ENCODE measurements at regions not wholly inside any gene's neighbourhood (a gene's known extent, or its start where the extent isn't known, plus 50 kb on each side); places are given as distances from the start of the nearest gene placed in this dataset.
A peak's percentile ranks its signal among the peaks of the same experiment; 100 is the strongest.

GRCh38 chr11:76276781-76277155 is 70.5 kb upstream of the WNT11 start:
- DNase-seq (ENCODE audit: low read depth) = no peak

GRCh38 chr11:76276046-76276780 is 69.9 kb upstream of the WNT11 start:
- no peak for DNase-seq (ENCODE audit: low read depth)

- no peak for DNase-seq (ENCODE audit: low read depth)
These were observed 69.1 kb upstream of the WNT11 start for GRCh38 chr11:76275446-76275845.

DNA sequence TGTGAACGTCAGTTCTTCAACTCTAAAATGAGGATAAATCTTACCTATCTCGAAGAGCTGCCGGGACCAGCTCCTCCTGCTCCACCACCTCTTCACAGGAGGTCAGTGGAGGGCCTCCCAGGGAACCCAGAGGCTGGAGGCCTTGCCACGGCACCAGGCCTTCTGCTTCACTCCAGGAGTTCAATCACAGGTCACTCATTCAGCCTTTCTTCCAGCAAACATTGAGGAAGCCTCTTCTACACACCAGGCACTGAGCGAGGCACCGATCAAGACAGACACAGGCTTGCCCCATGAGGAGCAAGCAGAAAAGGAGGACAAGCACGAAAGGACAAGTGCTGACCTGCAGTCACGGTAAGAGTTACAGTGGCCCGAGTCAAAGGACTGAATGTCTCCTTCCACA is 64.8 kb upstream of the WNT11 start:
- DNase-seq (ENCODE audit: low read depth) = no peak

DNA sequence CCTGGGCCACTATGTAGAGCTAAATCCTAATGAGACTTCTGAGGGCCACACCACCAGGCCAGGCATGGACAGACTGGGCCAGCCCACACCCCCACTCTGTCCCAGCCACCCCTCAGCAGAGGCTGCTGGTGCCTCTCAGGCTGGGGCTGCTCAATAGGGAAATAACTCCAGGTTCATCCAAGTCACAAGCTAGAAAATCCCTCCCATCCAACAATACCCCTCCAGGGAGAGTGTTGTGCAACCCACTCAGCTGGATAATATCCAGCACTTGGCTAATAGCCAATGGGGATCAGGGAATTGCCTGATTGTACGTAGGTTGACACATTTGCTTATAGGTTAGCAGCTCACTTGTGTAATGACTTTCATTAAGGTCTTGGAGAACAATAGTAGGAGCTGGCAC is 64.1 kb upstream of the WNT11 start:
- DNase-seq (ENCODE audit: low read depth) = no peak

DNA sequence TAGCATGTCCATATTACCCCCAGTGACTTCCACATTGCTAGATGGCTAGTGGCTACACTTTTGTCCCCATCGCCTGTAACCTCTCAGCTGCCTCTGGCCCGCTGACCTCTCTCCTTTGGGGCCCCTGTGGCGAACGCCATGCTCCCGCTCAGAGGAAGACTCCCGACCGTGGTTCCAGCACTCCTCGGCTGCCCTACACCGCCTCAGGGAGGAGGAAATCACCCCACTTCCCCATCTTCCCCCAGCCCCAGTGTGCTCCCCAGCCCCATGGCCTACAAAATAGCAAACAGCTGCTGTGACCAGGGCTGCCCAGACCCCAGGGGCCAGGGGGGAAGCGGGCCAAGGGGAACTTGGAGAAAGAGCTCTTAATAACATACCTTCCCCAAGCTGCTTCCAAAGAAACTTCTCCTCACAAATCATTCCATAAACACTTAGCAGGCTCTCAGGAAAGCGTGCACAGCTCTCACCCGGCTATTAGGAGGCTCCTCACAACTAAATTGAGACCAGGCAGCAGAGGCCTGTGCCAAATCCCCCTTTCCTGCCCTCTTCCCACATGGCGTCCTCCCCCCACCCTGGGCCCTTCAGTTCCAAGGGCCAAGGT is 63.5 kb upstream of the WNT11 start:
- no peak for DNase-seq (ENCODE audit: low read depth)

DNA sequence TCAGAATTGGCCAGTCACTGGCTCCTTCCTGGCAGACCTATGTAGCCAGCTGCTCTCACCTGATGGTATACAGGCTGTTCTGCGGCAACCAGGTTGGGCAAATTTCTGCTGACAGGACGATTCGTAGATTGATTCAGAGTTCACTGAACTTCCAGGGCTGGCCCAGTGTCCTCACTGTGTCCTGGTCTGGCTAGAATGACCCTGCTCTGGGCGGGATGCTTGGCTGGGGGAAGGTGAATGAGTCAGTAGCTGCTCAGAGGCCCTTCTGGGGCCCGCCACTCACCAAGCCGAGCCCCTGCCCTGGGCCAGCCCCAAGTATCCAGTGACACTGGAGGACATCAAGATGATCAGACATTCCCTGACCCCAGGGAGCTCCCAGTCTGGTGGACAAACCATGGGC is 62.9 kb upstream of the WNT11 start:
- DNase-seq (ENCODE audit: low read depth) = no peak

DNA sequence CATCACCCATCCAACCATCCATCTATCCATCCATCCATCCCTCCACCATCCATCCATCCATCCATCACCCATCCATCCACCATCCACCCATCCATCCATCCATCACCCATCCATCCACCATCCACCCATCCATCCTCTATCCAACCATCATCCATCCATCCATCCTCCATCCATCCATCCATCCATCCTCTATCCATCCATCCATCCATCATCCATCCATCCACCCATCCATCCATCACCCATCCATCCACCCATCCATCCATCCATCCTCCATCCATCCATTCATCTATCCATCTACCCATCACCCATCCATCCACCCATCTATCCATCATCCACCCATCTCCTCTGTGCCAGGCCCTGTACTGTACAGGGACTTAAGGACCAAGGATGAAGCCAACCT is 62.2 kb upstream of the WNT11 start:
- DNase-seq (ENCODE audit: low read depth) = no peak

DNA sequence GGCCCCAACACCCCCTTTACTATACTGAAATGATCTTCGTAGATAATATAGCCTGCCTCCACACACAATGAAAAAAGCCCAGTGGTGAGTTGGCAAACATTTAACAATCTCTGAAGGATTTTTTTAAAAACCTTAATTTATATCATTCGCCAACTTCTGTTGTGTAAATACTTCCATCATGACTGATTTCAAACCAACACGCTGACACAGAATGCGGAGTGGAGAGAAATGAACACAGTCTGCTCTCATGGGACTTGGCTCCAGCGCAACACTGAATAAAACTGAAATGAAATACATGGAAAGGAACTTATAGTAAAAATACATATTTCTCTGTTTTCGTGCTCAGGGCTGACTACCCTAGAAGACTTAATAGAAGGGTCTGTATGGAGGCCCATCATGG is 61.3 kb upstream of the WNT11 start:
- DNase-seq (ENCODE audit: low read depth) = no peak

- peak; percentile 88 for DNase-seq (ENCODE audit: low read depth)
These were observed 60.2 kb upstream of the WNT11 start for GRCh38 chr11:76266286-76267100.

DNA sequence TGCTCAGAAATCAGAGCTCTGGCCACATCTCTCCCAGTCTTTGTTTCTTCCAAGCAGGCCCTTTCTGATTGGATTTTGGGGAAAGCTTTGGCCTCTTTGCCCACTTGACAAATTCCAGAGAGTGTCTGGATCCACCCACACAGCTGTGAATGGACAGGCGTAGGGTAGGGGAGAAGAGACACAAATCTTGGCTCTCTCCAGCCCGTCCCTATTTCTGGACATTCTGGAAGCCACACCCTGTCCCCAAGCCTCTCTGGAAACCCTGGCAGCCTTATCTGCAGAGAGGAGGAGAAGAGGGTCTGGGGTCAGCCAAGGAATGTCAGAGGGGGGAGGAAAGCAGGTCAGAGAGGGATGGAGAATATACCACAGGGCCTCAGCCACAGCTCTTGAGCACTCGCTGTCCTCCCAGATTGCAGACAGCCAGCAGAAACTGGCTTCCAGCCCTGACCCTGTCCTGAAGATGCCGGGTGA is 59.5 kb upstream of the WNT11 start:
- DNase-seq (ENCODE audit: low read depth) = no peak

- DNase-seq (ENCODE audit: low read depth) = no peak
These were observed 57.4 kb upstream of the WNT11 start for GRCh38 chr11:76263657-76264056.

DNA sequence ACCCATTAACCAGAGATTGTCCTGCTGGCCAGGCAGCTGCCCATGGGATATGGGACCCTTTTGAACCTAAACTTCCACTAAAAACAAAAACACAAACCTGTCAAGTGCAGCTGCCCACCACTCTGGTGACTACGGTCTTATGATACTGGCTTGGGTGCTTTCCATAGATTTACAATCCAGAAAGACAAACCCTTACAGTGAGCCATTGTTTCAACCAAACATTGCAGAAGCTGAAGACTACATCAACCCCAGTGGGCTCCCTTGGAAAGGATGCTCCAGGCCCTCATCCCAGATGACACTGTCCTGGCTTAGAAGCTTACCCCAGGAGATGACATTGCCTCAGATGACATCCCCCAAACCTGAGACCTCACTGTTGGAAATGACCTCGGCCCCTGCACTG is 56.9 kb upstream of the WNT11 start:
- no peak for DNase-seq (ENCODE audit: low read depth)

GRCh38 chr11:76260296-76260925 is 54.1 kb upstream of the WNT11 start:
- no peak for DNase-seq (ENCODE audit: low read depth)

DNA sequence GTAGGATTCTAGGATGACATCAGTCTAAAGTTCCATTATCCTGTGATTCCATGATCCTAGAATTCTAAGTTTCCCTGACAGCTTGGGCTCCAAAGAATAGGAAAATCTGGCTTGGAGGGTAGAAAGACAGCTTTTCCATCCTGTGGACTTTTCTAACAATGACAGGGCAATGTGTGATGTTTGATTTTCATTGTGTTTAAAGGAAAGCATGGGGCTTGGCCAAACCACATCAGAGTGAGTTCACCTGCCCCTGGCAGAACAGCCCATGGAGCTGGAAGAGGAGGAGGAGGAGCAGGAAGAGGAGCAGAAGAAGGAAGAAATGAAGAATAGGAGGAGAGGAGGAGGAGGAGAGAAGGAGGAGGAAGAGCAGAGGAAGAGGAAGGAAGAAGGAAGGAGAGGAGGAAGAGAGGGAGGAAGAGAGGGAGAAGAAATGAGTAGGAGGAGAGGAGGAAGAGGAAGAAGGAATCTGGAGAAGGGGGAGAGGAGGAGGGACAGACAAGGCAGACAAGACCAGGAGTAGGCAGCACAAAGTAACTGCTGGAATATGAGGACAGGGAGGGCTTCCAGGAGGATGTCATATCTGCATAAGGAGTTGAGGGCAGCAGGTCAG is 53.1 kb upstream of the WNT11 start:
- no peak for DNase-seq (ENCODE audit: low read depth)

DNA sequence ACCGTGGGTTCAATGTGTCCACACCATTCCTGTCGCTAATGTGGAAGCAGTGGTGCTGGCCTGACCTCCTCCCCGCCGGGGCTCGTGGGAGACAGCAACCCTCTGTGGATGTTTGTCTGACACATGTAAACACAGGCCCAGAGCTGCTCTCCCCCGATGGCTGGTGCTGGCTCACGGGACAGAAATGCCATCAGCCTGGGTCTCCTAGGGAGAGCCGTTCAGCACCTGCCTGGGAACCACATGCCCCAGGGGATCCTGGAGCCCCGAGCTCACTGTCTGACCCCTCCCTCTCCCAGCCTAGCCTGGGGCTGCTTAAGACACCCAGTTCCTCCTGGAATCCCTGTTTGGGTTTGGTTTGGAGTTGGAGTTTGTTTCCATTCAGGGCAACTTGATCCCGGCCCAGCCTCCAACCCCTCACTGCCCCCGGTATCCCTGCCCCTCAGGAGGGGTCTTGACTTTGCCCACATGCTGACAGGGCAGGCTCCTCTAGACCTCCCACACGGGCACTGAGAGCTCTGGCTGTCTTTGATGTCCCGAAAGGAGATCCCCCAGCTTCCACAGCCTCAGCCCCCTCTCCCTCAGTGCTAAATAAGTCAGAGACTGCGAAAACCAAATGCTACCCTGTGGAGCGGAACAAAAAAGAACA is 50.9 kb upstream of the WNT11 start:
- no peak for DNase-seq (ENCODE audit: low read depth)

GRCh38 chr11:76256448-76256847 is 50.1 kb upstream of the WNT11 start:
- no peak for DNase-seq (ENCODE audit: low read depth)

Measured in ELR (cell line).